ENCODE measurements at regions not wholly inside any gene's neighbourhood (a gene's known extent, or its start where the extent isn't known, plus 50 kb on each side); places are given as distances from the start of the nearest gene placed in this dataset.

GRCh38 chr13:53250272-53250875 is 221.8 kb downstream of the OLFM4 start:
- peak; percentile 100 for TF ChIP-seq CTCF (IDR thresholded peaks at IDR 0.05)
- no peak for TF ChIP-seq EZH2 (IDR thresholded peaks at IDR 0.05)
